GM23338 (cell line): ENCODE measurements at regions not wholly inside any gene's neighbourhood (a gene's known extent, or its start where the extent isn't known, plus 50 kb on each side); places are given as distances from the start of the nearest gene placed in this dataset.

Experiments
- ATAC-seq: fragments of 200-7000 bp; cut with Tn5 transposase; 3 replicates; pipeline ENCODE4 v1.9.1; 2020
- DNase-seq: peaks from one replicate; pipeline ENCODE4 v3.0.0-alpha.2; 2015; ENCODE audit warnings: low spot score
- H2AFZ ChIP-seq: fragments of 200-600 bp; sonication (generic); 2 replicates; pipeline ENCODE4 v1.8.0; 2016; ENCODE audit warnings: antibody characterized with exemption, mild to moderate bottlenecking, moderate library complexity
- H3F3A ChIP-seq: fragments of 200-600 bp; sonication (generic); replicated peaks from 2 replicates; pipeline ENCODE4 v1.8.0; 2017; ENCODE audit warnings: antibody characterized with exemption, mixed run types, low read depth
- H3K27ac ChIP-seq: fragments of 200-600 bp; sonication (generic); 2 replicates; pipeline ENCODE4 v1.6.1; 2016; ENCODE audit warnings: low read depth
- H3K27me3 ChIP-seq: fragments of 200-600 bp; sonication (generic); 2 replicates; pipeline ENCODE4 v1.8.0; 2016; ENCODE audit warnings: mild to moderate bottlenecking, mixed run types, moderate library complexity; ENCODE audit not compliant: insufficient read depth
- H3K36me3 ChIP-seq: fragments of 200-600 bp; sonication (generic); 2 replicates; pipeline ENCODE4 v1.8.0; 2016; ENCODE audit warnings: mild to moderate bottlenecking; ENCODE audit not compliant: insufficient read depth
- H3K4me1 ChIP-seq: fragments of 200-600 bp; sonication (generic); 2 replicates; pipeline ENCODE4 v1.8.0; 2016; ENCODE audit warnings: mild to moderate bottlenecking, moderate library complexity; ENCODE audit not compliant: insufficient read depth
- H3K4me2 ChIP-seq: fragments of 200-600 bp; sonication (generic); 2 replicates; pipeline ENCODE4 v1.7.1; 2017; ENCODE audit warnings: mixed run types
- H3K4me3 ChIP-seq: fragments of 200-600 bp; sonication (generic); 2 replicates; pipeline ENCODE4 v1.6.1; 2016; ENCODE audit warnings: mixed run types
- H3K79me2 ChIP-seq: fragments of 200-600 bp; sonication (generic); replicated peaks from 2 replicates; pipeline ENCODE4 v1.8.0; 2017; ENCODE audit warnings: mild to moderate bottlenecking; ENCODE audit not compliant: insufficient read depth
- H3K9me2 ChIP-seq: fragments of 200-600 bp; sonication (generic); 2 replicates; pipeline ENCODE4 v1.8.0; 2017; ENCODE audit not compliant: insufficient read depth
- H4K20me1 ChIP-seq: fragments of 200-600 bp; sonication (generic); replicated peaks from 2 replicates; pipeline ENCODE4 v1.8.0; 2017; ENCODE audit warnings: mild to moderate bottlenecking; ENCODE audit not compliant: insufficient read depth
- H3K27ac Mint-ChIP-seq: 2 replicates; pipeline ENCODE4 v1.8.0; 2020; ENCODE audit warnings: inconsistent platforms, mild to moderate bottlenecking, moderate library complexity, mixed read lengths
- H3K27me3 Mint-ChIP-seq: 3 replicates; pipeline ENCODE4 v1.8.0; 2022; ENCODE audit warnings: low read depth, mild to moderate bottlenecking, moderate library complexity, mixed read lengths, inconsistent platforms; ENCODE audit not compliant: insufficient read depth, poor library complexity
- H3K36me3 Mint-ChIP-seq: 3 replicates; pipeline ENCODE4 v1.8.0; 2021; ENCODE audit warnings: low read depth, mild to moderate bottlenecking, inconsistent platforms, moderate library complexity, mixed read lengths
- H3K4me1 Mint-ChIP-seq: 3 replicates; pipeline ENCODE4 v1.8.0; 2020; ENCODE audit warnings: mild to moderate bottlenecking, inconsistent platforms, mixed read lengths
- H3K4me3 Mint-ChIP-seq: 3 replicates; pipeline ENCODE4 v1.8.0; 2021; ENCODE audit warnings: moderate library complexity, mild to moderate bottlenecking, inconsistent platforms, mixed read lengths
- H3K9me3 Mint-ChIP-seq: 3 replicates; pipeline ENCODE4 v1.8.0; 2020; ENCODE audit warnings: moderate library complexity, mild to moderate bottlenecking, inconsistent platforms, mixed read lengths
- CREB1 ChIP-seq: fragments of 250-450 bp; sonication (Bioruptor Pico); IDR thresholded peaks from 2 replicates; pipeline ENCODE4 v1.5.0; 2020; ENCODE audit warnings: low read depth, mild to moderate bottlenecking, moderate library complexity
- CTCF ChIP-seq, 2 experiments: fragments of 200-600 bp in 1 of 2; sonication (generic) in 1 of 2; conservative IDR thresholded peaks; 2 replicates each; pipeline versions ENCODE4 v1.5.1 to v1.6.1; 2016 to 2017; ENCODE audit warnings: antibody characterized with exemption in 2 of 2, low read depth in 2 of 2, mild to moderate bottlenecking in 2 of 2, moderate library complexity in 1 of 2
- ETS1 ChIP-seq: IDR thresholded peaks from 2 replicates; pipeline ENCODE4 v1.6.1; 2016; ENCODE audit warnings: antibody characterized with exemption
- EZH2 ChIP-seq: fragments of 200-600 bp; sonication (generic); IDR thresholded peaks from one replicate; pipeline ENCODE4 v1.8.0; 2017; ENCODE audit warnings: antibody characterized with exemption, mild to moderate bottlenecking, low read depth; ENCODE audit not compliant: unreplicated experiment
- EZH2phosphoT487 ChIP-seq: fragments of 200-600 bp; sonication (generic); IDR thresholded peaks from one replicate; pipeline ENCODE4 v1.8.1; 2018; ENCODE audit warnings: antibody characterized with exemption; ENCODE audit not compliant: unreplicated experiment
- JUNB ChIP-seq: IDR thresholded peaks from one replicate; pipeline ENCODE4 v1.6.1; 2016; ENCODE audit warnings: antibody characterized with exemption; ENCODE audit not compliant: unreplicated experiment
- NANOG ChIP-seq: IDR thresholded peaks from 2 replicates; pipeline ENCODE4 v1.6.1; 2016; ENCODE audit warnings: antibody characterized with exemption, borderline replicate concordance
- POLR2AphosphoS5 ChIP-seq: IDR thresholded peaks from 2 replicates; pipeline ENCODE4 v1.6.1; 2016; ENCODE audit warnings: antibody characterized with exemption, low read depth
- REST ChIP-seq: IDR thresholded peaks from one replicate; pipeline ENCODE4 v1.6.1; 2018; ENCODE audit warnings: antibody characterized with exemption; ENCODE audit not compliant: unreplicated experiment
- STAT1 ChIP-seq: IDR thresholded peaks from one replicate; pipeline ENCODE4 v1.6.1; 2016; ENCODE audit warnings: antibody characterized with exemption; ENCODE audit not compliant: unreplicated experiment
- ZNF114 ChIP-seq: fragments of 250-450 bp; sonication (Bioruptor Pico); IDR thresholded peaks from 2 replicates; pipeline ENCODE4 v1.5.0; 2020; ENCODE audit warnings: mild to moderate bottlenecking, moderate library complexity
- ZNF331 ChIP-seq: fragments of 250-450 bp; sonication (Bioruptor Pico); IDR thresholded peaks from 2 replicates; pipeline ENCODE4 v1.5.0; 2020; ENCODE audit warnings: low read depth, mild to moderate bottlenecking, moderate library complexity
- ZNF462 ChIP-seq: fragments of 250-450 bp; sonication (Bioruptor Pico); IDR thresholded peaks from 2 replicates; pipeline ENCODE4 v1.5.0; 2020; ENCODE audit warnings: mild to moderate bottlenecking, moderate library complexity

- Mint-ChIP-seq H3K27me3 (no peaks in the 10 kb centered on the region), H3K4me3 (no peak overlapping the region)
Measured at GRCh38 chr9:12424243-12424642, 268.9 kb upstream of the TYRP1 start.

More at GRCh38 chr9:12424243-12424642, 268.9 kb upstream of the TYRP1 start:
- Histone ChIP-seq H3K4me1 (peaks cover 6% of the 10 kb centered on the region; the same call in 1 of the 2 replicates), H2AFZ (no peak overlapping the region), H3K36me3 (no peaks in the 10 kb centered on the region), H3F3A (no peaks in the 10 kb centered on the region), H3K27ac (no peak overlapping the region), H4K20me1 (no peaks in the 10 kb centered on the region), H3K4me3 (no peak overlapping the region), H3K79me2 (no peaks in the 10 kb centered on the region), H3K4me2 (no peak overlapping the region), H3K27me3 (no peaks in the 10 kb centered on the region), H3K9me2 (no peaks in the 10 kb centered on the region)
- ATAC-seq (no peak), DNase-seq (no peak)
- Mint-ChIP-seq H3K27ac (no peak overlapping the region), H3K36me3 (no peaks in the 10 kb centered on the region), H3K9me3 (no peaks in the 10 kb centered on the region), H3K4me1 (peaks cover 6% of the 10 kb centered on the region; the same call in 1 of the 3 replicates)
- no peak for TF ChIP-seq ETS1
- TF ChIP-seq ZNF331, result no peak
- no peak for TF ChIP-seq JUNB
- TF ChIP-seq EZH2, result no peak
- no peak for TF ChIP-seq ZNF462 (CRISPR knock-in tag)
- no peak for TF ChIP-seq STAT1
- TF ChIP-seq EZH2phosphoT487, result no peak
- TF ChIP-seq REST, result no peak
- TF ChIP-seq NANOG, result no peak
- TF ChIP-seq CTCF (conservative IDR thresholded peaks at IDR 0.05; ENCODE audit: low read depth in 2 of 2), result no peak
- TF ChIP-seq ZNF114 (CRISPR knock-in tag), result no peak
- no peak for TF ChIP-seq POLR2AphosphoS5
- TF ChIP-seq CREB1 (CRISPR knock-in tag), result no peak
